ENCODE measurements at regions not wholly inside any gene's neighbourhood (a gene's known extent, or its start where the extent isn't known, plus 50 kb on each side); places are given as distances from the start of the nearest gene placed in this dataset.

- Histone ChIP-seq H3K4me1 (no peaks in the 10 kb centered on the region), H3K27me3 (no peaks in the 10 kb centered on the region), H3K4me3 (no peak overlapping the region), H3K9me3 (peaks cover 0 to 22% of the 10 kb centered on the region in 2 donors), H3K36me3 (no peaks in the 10 kb centered on the region), H3K27ac (no peak overlapping the region)
- ATAC-seq: no peak
- TF ChIP-seq, protein P1, sequence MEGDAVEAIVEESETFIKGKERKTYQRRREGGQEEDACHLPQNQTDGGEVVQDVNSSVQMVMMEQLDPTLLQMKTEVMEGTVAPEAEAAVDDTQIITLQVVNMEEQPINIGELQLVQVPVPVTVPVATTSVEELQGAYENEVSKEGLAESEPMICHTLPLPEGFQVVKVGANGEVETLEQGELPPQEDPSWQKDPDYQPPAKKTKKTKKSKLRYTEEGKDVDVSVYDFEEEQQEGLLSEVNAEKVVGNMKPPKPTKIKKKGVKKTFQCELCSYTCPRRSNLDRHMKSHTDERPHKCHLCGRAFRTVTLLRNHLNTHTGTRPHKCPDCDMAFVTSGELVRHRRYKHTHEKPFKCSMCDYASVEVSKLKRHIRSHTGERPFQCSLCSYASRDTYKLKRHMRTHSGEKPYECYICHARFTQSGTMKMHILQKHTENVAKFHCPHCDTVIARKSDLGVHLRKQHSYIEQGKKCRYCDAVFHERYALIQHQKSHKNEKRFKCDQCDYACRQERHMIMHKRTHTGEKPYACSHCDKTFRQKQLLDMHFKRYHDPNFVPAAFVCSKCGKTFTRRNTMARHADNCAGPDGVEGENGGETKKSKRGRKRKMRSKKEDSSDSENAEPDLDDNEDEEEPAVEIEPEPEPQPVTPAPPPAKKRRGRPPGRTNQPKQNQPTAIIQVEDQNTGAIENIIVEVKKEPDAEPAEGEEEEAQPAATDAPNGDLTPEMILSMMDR (IDR thresholded peaks at IDR 0.05): no peak
- peak in 1 of 4 donors; percentile 48 for DNase-seq
- intact Hi-C loops (cut with DNase I): no loop called here
These were observed 86.2 kb upstream of the SALL3 start for GRCh38 chr18:78893281-78894032.

DNA sequence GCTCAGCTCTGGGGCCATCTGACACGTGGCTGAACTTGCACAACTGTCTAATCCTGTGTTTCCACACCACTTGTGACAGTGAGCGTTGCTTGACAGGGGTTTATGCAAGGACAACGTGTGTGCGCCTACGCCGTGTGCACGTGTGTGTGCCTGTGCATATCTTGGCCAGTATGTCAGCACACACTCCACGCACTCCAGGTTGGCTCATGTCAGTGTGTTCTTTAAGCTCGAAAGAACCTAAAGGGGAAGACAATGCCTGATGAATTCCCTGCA is 85.6 kb upstream of the SALL3 start:
- Histone ChIP-seq H3K36me3 (no peaks in the 10 kb centered on the region), H3K9me3 (peaks cover 0 to 17% of the 10 kb centered on the region in 2 donors), H3K27ac (no peak overlapping the region), H3K4me1 (no peaks in the 10 kb centered on the region), H3K4me3 (no peak overlapping the region), H3K27me3 (no peaks in the 10 kb centered on the region)
- DNase-seq (no peak), ATAC-seq (no peak)
- intact Hi-C loops (cut with DNase I): no loop called here
- TF ChIP-seq, protein P1 (IDR thresholded peaks at IDR 0.05): no peak

- no peak overlapping the region for H3K4me3 ChIP-seq
- ATAC-seq (no peak), DNase-seq (peak in 1 of 4 donors; percentile 58)
- H3K36me3 ChIP-seq: no peaks in the 10 kb centered on the region
- no peak overlapping the region for H3K27ac ChIP-seq
- TF ChIP-seq, protein P1 (IDR thresholded peaks at IDR 0.05): no peak
- H3K27me3 ChIP-seq: no peaks in the 10 kb centered on the region
- intact Hi-C loops (cut with DNase I): no loop called here
- H3K4me1 ChIP-seq: no peaks in the 10 kb centered on the region
- peaks cover 0 to 2% of the 10 kb centered on the region in 2 donors for H3K9me3 ChIP-seq
These were observed 84.2 kb upstream of the SALL3 start for GRCh38 chr18:78895207-78896001.

- ATAC-seq (no peak), DNase-seq (peak in 2 of 4 donors; percentile 46 to 54)
- H3K27me3 ChIP-seq: no peaks in the 10 kb centered on the region
- no peak overlapping the region for H3K27ac ChIP-seq
- intact Hi-C loops (cut with DNase I): no loop called here
- TF ChIP-seq, protein P1 (IDR thresholded peaks at IDR 0.05): no peak
- H3K4me1 ChIP-seq: no peaks in the 10 kb centered on the region
- no peak overlapping the region for H3K4me3 ChIP-seq
- H3K36me3 ChIP-seq: no peaks in the 10 kb centered on the region
- H3K9me3 ChIP-seq: no peaks in the 10 kb centered on the region
These were observed 83.3 kb upstream of the SALL3 start for GRCh38 chr18:78896111-78896905.

- Histone ChIP-seq H3K27me3 (peaks cover 0 to 4% of the 10 kb centered on the region in 2 donors), H3K4me1 (no peaks in the 10 kb centered on the region), H3K9me3 (no peaks in the 10 kb centered on the region), H3K27ac (no peak overlapping the region), H3K4me3 (no peak overlapping the region), H3K36me3 (no peaks in the 10 kb centered on the region)
- no peak for ATAC-seq
- DNase-seq: no peak
- intact Hi-C loops (cut with DNase I): no loop called here
- TF ChIP-seq, protein P1 (IDR thresholded peaks at IDR 0.05): no peak
These were observed 81.6 kb upstream of the SALL3 start for GRCh38 chr18:78898066-78898465.

All from left lung (tissue), 4 donors.